ENCODE measurements at regions not wholly inside any gene's neighbourhood (a gene's known extent, or its start where the extent isn't known, plus 50 kb on each side); places are given as distances from the start of the nearest gene placed in this dataset.
"Not testable (repeated sequence)": the region's sequence is repeated elsewhere in the genome, so short reads cannot be mapped to it uniquely, and the experiment has no call there.

DNA sequence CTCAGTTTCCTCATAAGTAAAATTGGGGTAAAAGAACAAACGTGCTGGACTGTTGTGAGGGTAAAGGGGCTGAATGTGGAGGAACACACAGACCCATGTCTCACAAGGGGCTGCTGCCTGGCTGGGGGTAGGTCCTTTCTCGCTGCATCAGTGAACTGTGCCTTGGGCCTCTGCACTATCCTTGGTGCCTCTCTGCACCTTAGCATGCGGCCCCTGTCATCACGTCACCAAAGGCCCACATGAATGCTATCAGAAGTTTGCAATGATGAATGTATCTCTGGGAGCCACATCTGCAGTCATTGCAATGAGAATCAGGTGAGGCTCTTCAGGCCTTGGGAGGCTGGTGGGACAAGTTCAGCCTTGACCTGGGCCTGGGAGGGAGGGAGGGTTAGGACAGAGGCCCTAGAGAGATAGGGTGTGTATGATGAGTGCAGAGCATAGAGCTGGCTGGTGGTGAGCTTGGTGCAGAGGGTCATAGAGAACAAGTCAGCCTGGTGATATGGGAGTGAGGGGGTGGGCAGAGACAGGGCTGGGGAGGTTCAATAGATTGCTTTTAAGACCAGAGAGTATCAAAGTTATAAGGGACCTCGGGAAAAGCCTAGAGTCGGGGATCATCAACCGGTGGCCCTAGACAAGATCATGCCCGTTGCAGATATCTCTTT lies 308.4 kb downstream of the RPS24 start:
- DNase-seq (ENCODE audit: low read depth in 2 of 2) = no peak

DNA sequence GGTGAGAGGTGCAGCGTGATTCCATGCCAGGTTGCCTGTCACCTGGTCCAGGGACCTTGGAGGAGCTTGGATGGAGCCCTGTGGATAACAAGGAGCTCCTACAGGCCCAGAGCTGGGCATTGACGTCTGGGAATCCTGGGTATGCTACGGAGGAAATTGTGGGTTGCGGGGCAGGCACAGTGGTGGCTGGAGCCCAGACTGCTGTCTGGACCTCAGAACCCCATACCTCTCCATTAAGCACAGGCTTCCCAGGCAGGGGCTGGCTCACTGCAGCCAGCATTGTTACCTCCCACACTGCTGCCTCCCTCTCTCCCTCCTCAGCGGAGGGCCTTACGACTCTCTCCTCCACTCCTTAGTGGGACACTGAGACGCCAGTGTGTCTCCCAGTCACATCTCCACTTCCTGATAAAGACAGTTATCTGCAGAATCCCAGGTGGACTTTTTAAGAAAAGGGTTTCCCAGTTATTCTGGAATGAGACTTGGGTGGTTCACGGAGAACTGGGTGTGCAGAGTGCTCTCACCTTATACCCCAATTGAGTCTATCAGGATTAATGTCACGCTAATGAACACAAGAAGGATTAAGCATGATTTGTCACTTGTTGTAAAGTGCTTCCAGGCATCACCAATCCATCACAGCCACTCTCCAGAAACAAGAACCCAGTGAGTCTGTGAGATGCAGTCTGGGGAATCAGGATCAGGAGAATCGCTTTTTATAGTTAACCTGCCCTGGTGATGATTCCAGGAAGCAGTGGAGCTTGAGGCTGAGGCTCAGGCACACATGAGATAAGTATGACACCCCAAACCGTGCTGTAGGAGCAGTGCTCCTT lies 309.4 kb downstream of the RPS24 start:
- DNase-seq (ENCODE audit: low read depth in 2 of 2) = no peak

DNA sequence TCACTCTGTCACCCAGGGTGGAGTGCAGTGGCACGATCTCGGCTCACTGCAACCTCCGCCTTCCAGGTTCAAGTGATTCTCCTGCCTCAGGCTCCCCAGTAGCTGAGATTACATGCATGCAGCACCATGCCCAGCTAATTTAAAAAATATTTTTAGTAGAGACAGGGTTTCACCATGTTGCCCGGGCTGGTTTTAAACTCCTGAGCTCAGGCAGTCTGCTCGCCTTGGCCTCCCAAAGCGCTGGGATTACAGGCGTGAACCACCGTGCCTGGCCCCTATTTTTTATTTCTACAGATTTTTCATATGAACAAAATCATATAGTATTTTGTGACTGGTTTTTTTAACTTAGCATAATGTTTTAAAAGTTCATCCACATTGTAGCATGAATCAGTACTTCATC lies 310.6 kb downstream of the RPS24 start:
- DNase-seq (ENCODE audit: low read depth in 2 of 2) = not testable (repeated sequence)

DNA sequence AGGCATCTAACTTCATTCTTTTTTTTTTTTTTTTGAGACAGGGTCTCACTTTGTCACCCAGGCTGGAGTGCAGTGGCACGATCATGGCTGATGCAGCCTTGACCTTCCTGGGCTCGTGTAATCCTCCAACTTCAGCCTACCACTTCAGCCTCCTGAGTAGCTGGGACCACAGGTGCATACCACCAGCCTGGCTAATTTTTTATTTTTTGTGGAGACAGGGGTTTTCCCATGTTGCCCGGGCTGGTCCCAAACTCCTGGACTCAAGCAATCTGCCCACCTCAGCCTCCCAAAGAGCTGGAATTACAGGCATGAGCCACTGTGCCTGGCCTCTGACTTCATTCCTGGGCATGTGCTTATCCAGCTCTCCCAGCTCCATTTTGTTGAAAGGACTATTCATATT lies 311.9 kb downstream of the RPS24 start:
- not testable (repeated sequence) for DNase-seq (ENCODE audit: low read depth in 2 of 2)

DNA sequence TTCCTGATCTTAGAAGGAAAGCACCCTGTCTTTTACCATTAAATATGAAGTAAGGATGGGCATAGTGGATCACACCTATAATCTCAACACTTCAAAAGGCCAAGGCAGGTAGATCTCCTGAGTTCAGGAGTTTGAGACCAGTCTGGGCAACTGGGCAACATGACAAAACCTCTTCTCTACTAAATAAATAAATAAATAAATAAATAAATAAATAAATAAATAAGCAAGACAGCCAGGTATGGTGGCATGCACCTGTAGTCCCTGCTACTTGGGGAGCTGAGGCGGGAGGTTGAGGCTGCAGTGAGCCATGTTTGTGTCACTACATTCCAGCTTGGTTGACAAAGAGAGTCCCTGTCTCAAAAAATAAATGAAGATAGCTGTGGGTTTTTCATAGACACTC lies 313.1 kb downstream of the RPS24 start:
- no peak for DNase-seq (ENCODE audit: low read depth in 2 of 2)

DNA sequence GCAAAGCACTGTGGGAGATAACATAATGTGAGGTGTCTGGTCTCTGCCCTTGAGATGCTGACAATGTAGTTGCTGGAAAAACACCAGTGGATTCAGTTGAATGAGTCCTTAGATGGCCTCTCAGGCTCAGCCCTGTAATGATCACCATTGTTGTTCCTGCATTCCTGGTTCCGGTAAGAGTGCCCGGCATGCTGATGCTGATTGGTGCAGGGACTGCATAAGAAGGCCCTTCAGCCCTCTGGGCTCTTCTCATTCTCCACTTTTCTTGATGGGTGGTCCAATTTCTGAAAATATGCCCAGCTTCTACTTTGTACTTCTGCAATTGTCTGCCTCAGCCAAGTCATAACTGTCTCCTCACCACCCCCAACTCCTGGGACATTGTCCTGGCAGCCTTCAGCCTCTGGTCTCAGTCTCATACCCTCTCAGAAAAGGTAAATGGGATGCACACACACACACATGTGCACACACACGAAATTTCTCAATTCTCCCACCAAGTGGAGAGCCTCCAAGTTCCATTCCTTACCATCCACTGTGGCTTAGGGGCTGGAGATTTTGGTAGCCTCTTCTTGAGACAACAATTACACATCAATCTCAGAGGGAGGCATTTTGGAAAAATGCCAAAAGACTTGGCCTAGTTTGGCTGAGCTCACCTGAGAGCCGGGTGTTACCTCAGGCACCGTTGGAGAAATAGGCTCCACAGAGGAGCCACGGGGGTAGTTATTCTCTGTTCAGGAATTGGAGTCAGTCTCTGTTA lies 314.9 kb downstream of the RPS24 start:
- DNase-seq (ENCODE audit: low read depth in 2 of 2) = no peak

DNA sequence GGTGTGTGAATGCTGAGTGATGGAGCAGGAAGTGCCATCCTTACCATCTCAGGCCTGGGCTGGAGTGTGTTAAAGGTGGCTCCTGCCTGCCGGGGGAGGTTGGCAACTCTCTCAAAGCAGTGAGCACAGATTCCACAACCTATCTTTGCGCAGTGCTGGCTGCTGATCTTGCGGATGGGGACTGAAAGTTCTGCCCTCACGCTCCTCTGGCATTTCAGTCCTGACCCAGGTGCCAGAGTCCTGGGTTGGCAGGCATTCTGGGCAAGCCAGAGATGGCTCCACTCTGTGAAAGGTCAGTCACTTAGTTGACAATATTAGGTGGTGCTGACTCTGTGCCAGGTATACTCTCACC lies 315.5 kb downstream of the RPS24 start:
- no peak for DNase-seq (ENCODE audit: low read depth in 2 of 2)

DNA sequence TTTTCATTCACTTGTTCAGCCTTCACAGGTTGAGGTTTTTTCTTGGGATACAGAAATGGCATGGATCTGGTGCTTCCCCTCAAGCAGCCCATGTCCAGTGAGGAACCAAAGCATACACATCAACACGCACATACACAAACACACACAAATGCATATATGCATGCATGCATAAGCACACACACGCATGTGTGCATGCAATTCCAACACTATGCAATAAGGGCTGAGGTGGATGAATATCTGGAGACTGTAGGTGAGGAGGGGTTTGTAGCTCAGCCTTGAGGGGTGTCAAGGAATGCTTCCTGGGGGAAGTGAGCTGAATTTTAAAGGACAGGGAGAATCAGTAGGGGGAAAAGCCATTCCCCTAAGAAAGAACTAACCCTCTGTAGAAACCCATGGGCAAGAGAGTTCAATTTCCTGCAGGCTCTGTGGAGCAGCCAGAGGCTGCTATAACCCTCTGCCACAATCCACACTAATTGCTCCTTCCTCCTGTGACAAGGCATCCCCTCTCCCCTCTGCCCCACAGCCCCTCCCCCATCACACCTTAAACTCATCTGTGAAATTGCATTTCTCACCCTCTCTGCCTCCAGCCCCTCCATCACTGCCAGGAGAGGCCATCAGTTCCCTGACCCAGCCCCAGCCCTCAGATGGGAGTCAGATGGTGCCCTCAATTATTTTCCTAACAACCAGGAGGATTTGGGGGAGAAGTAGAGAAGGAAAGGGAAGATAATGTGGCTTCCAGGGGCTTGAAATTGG lies 316.4 kb downstream of the RPS24 start:
- DNase-seq (ENCODE audit: low read depth in 2 of 2) = no peak

DNA sequence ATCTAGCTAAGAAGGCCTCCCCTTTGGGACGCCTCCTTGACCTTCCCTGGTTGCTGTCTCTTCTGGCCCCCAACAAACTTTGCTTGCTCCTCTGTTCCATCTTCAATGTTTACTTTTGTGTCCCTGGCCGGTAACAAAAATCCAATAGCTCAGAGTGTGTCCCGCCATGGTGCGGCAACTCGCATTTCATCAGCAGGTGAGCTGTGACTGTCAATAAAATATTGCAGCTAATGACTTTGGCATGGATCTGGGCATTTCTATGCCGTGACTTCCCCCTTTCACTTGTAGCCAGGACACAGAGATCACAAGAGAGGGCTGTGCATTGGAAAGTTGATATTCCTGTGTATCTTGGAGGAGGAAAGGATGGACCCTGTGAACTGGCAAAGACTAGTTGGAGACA lies 317.6 kb downstream of the RPS24 start:
- DNase-seq (ENCODE audit: low read depth in 2 of 2) = no peak

DNA sequence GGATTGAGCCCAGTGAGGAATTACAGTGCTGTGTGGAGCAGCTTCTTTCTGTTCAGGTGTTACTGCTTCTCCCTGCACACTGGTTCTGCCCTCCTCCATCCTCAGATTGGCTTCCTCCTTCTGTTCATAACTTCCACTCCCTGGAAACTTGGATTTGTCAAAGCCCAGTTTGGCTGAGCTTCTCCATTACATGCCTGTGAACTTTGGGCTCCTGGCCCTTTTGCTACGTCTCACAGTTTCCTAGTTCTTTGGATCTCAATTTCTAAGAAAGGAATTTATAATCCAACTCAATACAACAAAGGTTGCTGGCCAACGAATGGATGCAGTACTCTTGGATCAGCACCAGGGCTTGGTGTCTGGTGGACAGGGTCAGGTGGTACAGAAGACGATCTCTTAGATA lies 318.1 kb downstream of the RPS24 start:
- DNase-seq (ENCODE audit: low read depth in 2 of 2) = no peak

DNA sequence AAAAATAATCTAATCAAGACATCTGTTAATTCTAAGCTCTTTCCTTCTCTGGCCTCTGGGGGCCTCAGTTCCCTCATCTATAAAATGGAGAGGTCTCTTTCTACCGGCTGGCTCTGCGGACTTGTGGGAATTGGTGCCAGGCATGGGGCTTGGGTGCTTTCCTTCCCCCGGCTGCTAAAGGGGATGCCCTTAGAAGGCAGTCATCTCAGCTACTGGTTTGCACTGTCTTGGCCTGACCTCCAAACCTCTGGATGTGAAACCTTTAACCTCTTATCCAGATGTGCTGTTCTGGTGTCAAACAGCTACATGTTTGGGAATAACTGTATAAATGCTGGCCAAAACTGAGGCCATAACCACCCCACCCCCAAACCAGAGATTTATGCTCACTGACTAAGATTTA lies 320.0 kb downstream of the RPS24 start:
- DNase-seq (ENCODE audit: low read depth in 2 of 2) = no peak

DNA sequence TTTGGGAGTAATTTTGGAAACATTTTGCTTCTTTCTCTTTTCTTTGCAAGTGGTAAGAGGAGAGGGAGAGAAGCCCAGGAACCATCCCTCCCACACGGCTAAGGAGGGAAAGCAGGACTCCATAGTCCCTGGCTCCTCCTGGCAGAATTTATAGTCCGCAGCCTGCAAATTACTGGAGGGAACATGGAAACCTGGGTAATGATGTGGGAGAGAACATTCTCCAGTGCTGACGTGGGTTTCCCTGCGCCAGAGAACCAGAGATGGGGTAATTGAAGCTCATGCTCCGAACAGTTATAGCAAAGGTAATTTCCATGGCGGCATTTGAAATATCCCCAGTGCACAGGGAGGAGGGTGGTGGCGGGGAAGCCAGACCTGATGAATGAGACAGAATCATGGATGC lies 320.4 kb downstream of the RPS24 start:
- DNase-seq (ENCODE audit: low read depth in 2 of 2) = no peak

DNA sequence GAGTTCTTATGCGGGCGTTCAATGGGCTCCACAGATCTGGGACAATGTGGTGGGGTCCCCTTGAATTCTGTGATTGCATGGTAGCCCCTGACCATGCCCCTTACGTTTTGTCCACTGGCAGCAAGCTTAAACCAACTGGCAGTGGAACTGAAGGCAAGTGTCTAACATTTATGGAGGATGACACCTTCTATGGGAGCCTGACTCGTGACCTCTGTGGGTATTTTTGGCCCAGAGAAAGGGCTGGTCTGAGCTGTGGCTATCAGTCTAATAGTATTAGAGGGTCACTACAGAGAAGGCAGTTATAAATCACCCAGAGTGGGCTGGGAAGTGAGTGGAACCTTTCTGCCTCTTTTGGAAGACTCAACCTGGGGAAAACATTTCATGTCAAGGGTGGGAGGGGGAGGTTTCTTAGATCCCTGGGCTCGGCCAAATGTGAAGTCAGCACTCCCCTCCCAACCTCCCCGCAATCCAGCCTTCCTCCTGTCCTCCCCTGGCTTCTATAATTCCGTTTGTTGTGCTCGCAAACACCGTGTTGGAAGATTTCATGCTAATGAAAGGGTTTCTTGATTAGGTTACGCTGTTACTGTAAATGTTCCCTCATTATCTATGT lies 322.7 kb downstream of the RPS24 start:
- no peak for DNase-seq (ENCODE audit: low read depth in 2 of 2)

DNA sequence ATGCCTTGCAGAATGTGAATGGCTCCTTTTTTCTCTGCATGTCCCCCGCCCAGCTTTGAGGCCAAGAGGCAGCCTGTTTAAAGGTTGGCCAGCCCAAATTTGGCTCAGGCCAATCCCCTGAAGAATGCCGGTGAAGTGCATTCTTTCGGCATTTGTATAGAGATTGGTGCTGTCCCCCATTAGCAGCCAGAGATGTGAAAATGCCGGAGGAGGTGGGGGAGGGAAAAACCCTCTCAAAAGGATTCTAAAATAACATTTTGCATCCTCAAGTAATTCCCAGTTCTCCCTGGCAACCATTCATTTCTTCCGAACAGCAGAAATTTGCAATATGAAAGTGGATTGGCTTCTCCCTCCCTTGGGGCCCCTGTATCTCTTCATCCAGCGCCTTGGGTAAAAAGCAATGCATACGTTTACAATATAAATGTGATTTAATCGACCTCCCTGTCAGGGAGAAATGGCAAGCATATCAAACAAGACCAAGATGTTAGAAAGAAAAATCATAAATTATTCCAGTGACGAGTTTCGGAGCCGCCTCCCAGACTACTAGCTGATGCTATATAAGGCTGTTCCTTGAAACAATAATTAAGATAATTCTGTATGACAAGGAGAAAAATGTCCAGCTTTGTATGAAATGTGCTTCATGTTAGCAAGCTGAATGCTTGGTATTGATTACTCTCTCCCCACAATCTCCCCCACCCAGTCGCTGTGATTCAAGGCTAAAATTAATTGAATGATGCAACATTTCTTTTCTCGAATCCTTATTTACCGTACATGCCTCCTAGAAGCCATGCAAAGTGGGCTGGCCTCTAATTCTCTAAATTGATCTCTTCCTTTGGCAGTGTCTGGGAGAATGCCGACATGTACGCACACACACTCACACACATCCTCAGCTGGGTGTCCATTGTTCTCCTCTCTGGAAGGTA lies 323.7 kb downstream of the RPS24 start:
- no peak for DNase-seq (ENCODE audit: low read depth in 2 of 2)

DNA sequence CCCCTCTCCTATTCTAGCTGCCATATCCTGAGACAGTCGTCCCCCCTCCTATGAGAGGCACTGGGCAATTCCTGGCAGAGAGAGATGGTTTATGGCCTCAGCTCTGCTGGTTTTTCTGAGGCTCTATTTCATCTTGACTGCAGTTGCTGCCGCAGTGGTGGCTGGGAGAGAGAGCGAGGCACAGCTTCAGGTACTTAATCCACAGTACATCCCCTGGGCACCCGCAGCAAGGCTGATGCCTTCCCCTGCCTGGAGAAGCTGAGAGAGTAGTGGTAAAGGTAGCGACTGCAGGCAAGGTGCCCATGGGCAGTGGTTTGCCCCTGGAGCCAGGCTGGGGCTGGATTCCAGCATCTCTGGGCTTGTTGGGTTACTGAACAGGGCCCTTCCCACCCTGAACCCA lies 324.7 kb downstream of the RPS24 start:
- DNase-seq (ENCODE audit: low read depth in 2 of 2) = no peak

DNA sequence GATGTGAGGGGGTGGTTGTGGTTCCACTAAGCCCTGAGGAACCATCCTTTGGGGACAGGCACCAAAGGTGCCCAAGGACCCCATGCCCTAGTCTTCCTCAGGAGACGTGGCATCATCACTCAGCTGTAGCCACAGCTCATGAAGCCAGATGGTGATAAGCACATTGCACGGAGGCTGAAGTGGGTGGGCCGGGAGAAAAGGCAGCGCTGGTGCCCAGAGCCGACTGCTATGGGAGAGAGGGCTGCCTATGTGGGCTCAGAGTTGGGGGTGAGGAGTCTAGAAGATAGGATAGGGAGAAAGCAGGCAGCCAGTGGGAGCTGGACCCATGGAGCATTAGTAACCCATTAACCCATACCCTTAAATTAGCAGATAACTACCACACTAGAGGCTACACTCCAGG lies 325.3 kb downstream of the RPS24 start:
- DNase-seq (ENCODE audit: low read depth in 2 of 2) = no peak

DNA sequence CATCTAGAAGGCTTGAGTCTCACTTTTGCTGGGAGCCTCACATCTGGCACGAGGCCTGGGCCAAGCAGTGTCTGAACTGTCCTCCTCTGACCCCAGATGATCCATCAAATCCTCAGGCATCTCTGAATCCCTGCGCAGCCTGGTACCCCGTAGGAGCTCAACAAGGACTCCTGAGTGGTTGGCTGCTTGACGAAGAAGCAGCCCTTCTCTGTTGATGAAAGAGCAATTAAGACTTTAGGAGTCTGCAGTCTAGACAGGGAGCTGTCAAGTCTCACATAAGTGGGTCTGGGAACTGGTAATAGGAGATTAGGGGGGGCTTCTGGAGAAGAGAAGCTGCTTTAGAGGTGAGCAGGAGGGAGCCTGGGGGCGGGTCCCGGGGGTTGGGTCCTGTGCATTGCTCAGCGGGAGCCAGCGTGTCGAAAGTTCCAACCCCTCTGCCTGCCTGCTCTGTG lies 326.0 kb downstream of the RPS24 start:
- DNase-seq (ENCODE audit: low read depth in 2 of 2) = no peak

DNA sequence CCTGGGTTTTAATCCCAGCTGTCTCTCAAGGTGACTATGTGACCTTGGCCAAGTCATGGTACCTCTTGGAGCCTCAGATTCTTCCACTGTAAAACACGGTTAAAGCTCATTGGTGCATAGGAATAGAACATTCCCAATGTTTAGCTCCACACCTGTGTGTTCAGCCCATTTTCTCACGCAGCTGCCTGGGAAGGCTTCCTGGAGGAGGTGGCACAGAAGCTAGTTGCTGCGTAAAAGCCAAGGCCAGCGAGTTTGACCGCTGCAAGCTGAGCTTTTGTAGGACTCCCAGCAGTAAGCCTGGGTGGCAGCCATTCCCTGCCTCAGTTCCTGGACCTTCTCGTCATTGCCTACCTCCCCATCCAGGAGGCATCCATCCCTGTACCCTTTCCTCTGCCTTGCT lies 326.6 kb downstream of the RPS24 start:
- DNase-seq (ENCODE audit: low read depth in 2 of 2) = no peak

DNA sequence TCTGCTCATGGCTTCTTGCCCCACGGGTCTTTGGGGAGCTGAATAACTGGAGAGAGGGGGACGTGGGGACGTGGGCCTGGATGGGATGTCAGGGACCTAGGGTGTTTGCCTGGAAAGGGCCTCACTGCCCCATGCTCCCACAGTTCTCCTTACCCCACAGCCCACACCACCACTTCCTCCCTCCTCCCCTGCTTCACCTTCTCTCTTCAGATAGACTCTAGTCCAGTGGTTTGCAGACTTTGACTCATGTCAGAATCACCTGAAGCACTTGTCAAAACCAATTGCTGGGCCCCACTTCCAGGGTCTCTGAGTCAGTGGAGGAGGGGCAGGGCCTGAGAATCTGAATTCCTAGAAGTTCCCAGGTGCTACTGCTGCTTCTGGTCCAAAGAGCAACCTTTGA lies 327.4 kb downstream of the RPS24 start:
- no peak for DNase-seq (ENCODE audit: low read depth in 2 of 2)

DNA sequence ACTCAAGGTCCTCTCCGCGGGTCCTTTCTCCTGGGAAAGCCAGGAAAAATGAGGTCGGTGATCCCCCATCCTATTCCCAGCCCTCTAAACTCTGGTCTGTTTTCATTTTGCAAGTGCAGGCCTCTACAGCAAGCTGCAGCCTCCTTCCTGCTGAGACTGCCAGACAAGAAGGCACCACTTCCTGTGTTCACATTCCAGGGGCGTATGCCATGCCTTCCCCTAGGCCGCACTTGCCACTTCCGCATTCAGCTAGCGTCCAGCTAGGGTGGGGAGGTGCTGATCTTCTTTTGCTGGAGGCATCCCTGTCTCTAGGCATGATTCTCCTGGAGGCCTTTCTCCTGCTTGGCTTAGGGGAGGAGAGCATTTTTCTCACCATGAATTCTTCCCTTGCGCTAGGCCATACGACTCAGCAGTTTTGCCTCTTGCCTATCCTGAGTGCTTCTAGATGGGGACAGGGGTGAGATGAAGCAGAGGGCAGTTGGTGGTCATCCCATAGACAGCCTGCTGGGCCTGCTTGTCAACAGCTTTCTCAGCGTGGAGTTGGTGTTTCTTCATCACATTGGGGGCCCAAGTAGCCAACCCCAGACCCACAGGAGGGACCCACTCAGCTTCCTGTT lies 328.9 kb downstream of the RPS24 start:
- DNase-seq (ENCODE audit: low read depth in 2 of 2) = no peak
